GM21381 (cell line): ENCODE measurements at regions not wholly inside any gene's neighbourhood (a gene's known extent, or its start where the extent isn't known, plus 50 kb on each side); places are given as distances from the start of the nearest gene placed in this dataset.

Source experiments
- ATAC-seq: cut with Tn5 transposase; IDR thresholded peaks from one replicate; pipeline ENCODE4 v1.9.1; 2021; ENCODE audit warnings: mild to moderate bottlenecking, moderate library complexity; ENCODE audit not compliant: unreplicated experiment

GRCh38 chr4:152100379-152101201 is 339.8 kb upstream of the GATB start:
- no peak for ATAC-seq

GRCh38 chr4:152099981-152100378 is 339.2 kb upstream of the GATB start:
- ATAC-seq, result no peak

GRCh38 chr4:152099555-152099954 is 338.7 kb upstream of the GATB start:
- no peak for ATAC-seq

- no peak for ATAC-seq
These were observed 338.2 kb upstream of the GATB start for GRCh38 chr4:152099061-152099425.

GRCh38 chr4:152098365-152099060 is 337.7 kb upstream of the GATB start:
- ATAC-seq, result no peak

- ATAC-seq, result no peak
These were observed 336.6 kb upstream of the GATB start for GRCh38 chr4:152097371-152097770.

GRCh38 chr4:152095701-152096070 is 334.9 kb upstream of the GATB start:
- ATAC-seq, result no peak

- no peak for ATAC-seq
These were observed 334.3 kb upstream of the GATB start for GRCh38 chr4:152094970-152095700.

- no peak for ATAC-seq
These were observed 330.6 kb upstream of the GATB start for GRCh38 chr4:152091405-152091804.

- ATAC-seq, result no peak
These were observed 329.7 kb upstream of the GATB start for GRCh38 chr4:152090543-152090942.

GRCh38 chr4:152089584-152089983 is 328.8 kb upstream of the GATB start:
- no peak for ATAC-seq

GRCh38 chr4:152087335-152087734 is 326.5 kb upstream of the GATB start:
- no peak for ATAC-seq

GRCh38 chr4:152085657-152086056 is 324.9 kb upstream of the GATB start:
- ATAC-seq, result no peak

- ATAC-seq, result no peak
These were observed 322.5 kb upstream of the GATB start for GRCh38 chr4:152083338-152083737.

- peak; percentile 74 for ATAC-seq
These were observed 320.2 kb upstream of the GATB start for GRCh38 chr4:152081024-152081423.

- ATAC-seq, result no peak
These were observed 318.9 kb upstream of the GATB start for GRCh38 chr4:152079543-152080293.

GRCh38 chr4:152079079-152079478 is 318.3 kb upstream of the GATB start:
- no peak for ATAC-seq

- no peak for ATAC-seq
These were observed 316.8 kb upstream of the GATB start for GRCh38 chr4:152077582-152077981.

- ATAC-seq, result no peak
These were observed 314.6 kb upstream of the GATB start for GRCh38 chr4:152075253-152075928.

- no peak for ATAC-seq
These were observed 313.8 kb upstream of the GATB start for GRCh38 chr4:152074573-152074972.

- ATAC-seq, result no peak
These were observed 313.3 kb upstream of the GATB start for GRCh38 chr4:152074088-152074437.
